ENCODE measurements at regions not wholly inside any gene's neighbourhood (a gene's known extent, or its start where the extent isn't known, plus 50 kb on each side); places are given as distances from the start of the nearest gene placed in this dataset.

GRCh38 chr18:56475250-56475649 is 163.1 kb downstream of the TXNL1 start:
- FAIRE-seq: no peak
- no peak for TF ChIP-seq SPI1 (IDR thresholded peaks at IDR 0.05; ENCODE audit: low read depth, low read length)
- no peak for TF ChIP-seq TAF1 (IDR thresholded peaks at IDR 0.05; ENCODE audit: low read depth, low read length)
- no peak for TF ChIP-seq POLR2AphosphoS5 (IDR thresholded peaks at IDR 0.05; ENCODE audit: low read depth, low read length)

GRCh38 chr18:56473400-56474024 is 164.9 kb downstream of the TXNL1 start:
- TF ChIP-seq POU2F2 (IDR thresholded peaks at IDR 0.05; ENCODE audit: low read depth, low read length): no peak
- no peak for TF ChIP-seq POLR2AphosphoS5 (IDR thresholded peaks at IDR 0.05; ENCODE audit: low read depth, low read length)
- TF ChIP-seq PAX5 (IDR thresholded peaks at IDR 0.05; ENCODE audit: insufficient read depth, low read length, severe bottlenecking): no peak
- TF ChIP-seq POLR2A (IDR thresholded peaks at IDR 0.05; ENCODE audit: low read depth, low read length): no peak
- no peak for TF ChIP-seq SPI1 (IDR thresholded peaks at IDR 0.05; ENCODE audit: low read depth, low read length)
- TF ChIP-seq TAF1 (IDR thresholded peaks at IDR 0.05; ENCODE audit: low read depth, low read length): no peak
- DNase-seq (ENCODE audit: insufficient read length, low spot score) (no peak), FAIRE-seq (no peak)

More at GRCh38 chr18:56475250-56475649, 163.1 kb downstream of the TXNL1 start:
- DNase-seq (ENCODE audit: insufficient read length, low spot score): no peak

- TF ChIP-seq SPI1 (IDR thresholded peaks at IDR 0.05; ENCODE audit: low read depth, low read length) (no peak), POU2F2 (IDR thresholded peaks at IDR 0.05; ENCODE audit: low read depth, low read length) (no peak), POLR2A (IDR thresholded peaks at IDR 0.05; ENCODE audit: low read depth, low read length) (no peak), POLR2AphosphoS5 (IDR thresholded peaks at IDR 0.05; ENCODE audit: low read depth, low read length) (no peak), PAX5 (IDR thresholded peaks at IDR 0.05; ENCODE audit: insufficient read depth, low read length, severe bottlenecking) (no peak), TAF1 (IDR thresholded peaks at IDR 0.05; ENCODE audit: low read depth, low read length) (no peak)
- DNase-seq (ENCODE audit: insufficient read length, low spot score) (no peak), FAIRE-seq (no peak)
These were observed 167.7 kb downstream of the TXNL1 start for GRCh38 chr18:56470406-56471351.

- FAIRE-seq (no peak), DNase-seq (ENCODE audit: insufficient read length, low spot score) (no peak)
- TF ChIP-seq TAF1 (IDR thresholded peaks at IDR 0.05; ENCODE audit: low read depth, low read length): no peak
- no peak for TF ChIP-seq PAX5 (IDR thresholded peaks at IDR 0.05; ENCODE audit: insufficient read depth, low read length, severe bottlenecking)
- no peak for TF ChIP-seq SPI1 (IDR thresholded peaks at IDR 0.05; ENCODE audit: low read depth, low read length)
- TF ChIP-seq POU2F2 (IDR thresholded peaks at IDR 0.05; ENCODE audit: low read depth, low read length): no peak
- TF ChIP-seq POLR2AphosphoS5 (IDR thresholded peaks at IDR 0.05; ENCODE audit: low read depth, low read length): no peak
- TF ChIP-seq POLR2A (IDR thresholded peaks at IDR 0.05; ENCODE audit: low read depth, low read length): no peak
These were observed 168.8 kb downstream of the TXNL1 start for GRCh38 chr18:56469582-56469981.

GRCh38 chr18:56468396-56468795 is 170.0 kb downstream of the TXNL1 start:
- TF ChIP-seq TAF1 (IDR thresholded peaks at IDR 0.05; ENCODE audit: low read depth, low read length) (no peak), PAX5 (IDR thresholded peaks at IDR 0.05; ENCODE audit: insufficient read depth, low read length, severe bottlenecking) (no peak), POLR2A (IDR thresholded peaks at IDR 0.05; ENCODE audit: low read depth, low read length) (no peak), POU2F2 (IDR thresholded peaks at IDR 0.05; ENCODE audit: low read depth, low read length) (no peak), SPI1 (IDR thresholded peaks at IDR 0.05; ENCODE audit: low read depth, low read length) (no peak)
- no peak for DNase-seq (ENCODE audit: insufficient read length, low spot score)
- no peak for FAIRE-seq

- DNase-seq (ENCODE audit: insufficient read length, low spot score) (no peak), FAIRE-seq (no peak)
These were observed 176.1 kb downstream of the TXNL1 start for GRCh38 chr18:56462276-56462675.

GRCh38 chr18:56461151-56461550 is 177.2 kb downstream of the TXNL1 start:
- FAIRE-seq (no peak), DNase-seq (ENCODE audit: insufficient read length, low spot score) (no peak)
- no peak for TF ChIP-seq PAX5 (IDR thresholded peaks at IDR 0.05; ENCODE audit: insufficient read depth, low read length, severe bottlenecking)
- no peak for TF ChIP-seq TAF1 (IDR thresholded peaks at IDR 0.05; ENCODE audit: low read depth, low read length)
- TF ChIP-seq POLR2A (IDR thresholded peaks at IDR 0.05; ENCODE audit: low read depth, low read length): no peak
- no peak for TF ChIP-seq POU2F2 (IDR thresholded peaks at IDR 0.05; ENCODE audit: low read depth, low read length)
- no peak for TF ChIP-seq POLR2AphosphoS5 (IDR thresholded peaks at IDR 0.05; ENCODE audit: low read depth, low read length)
- TF ChIP-seq SPI1 (IDR thresholded peaks at IDR 0.05; ENCODE audit: low read depth, low read length): no peak

More at GRCh38 chr18:56462276-56462675, 176.1 kb downstream of the TXNL1 start:
- TF ChIP-seq POLR2A (IDR thresholded peaks at IDR 0.05; ENCODE audit: low read depth, low read length): no peak
- TF ChIP-seq POLR2AphosphoS5 (IDR thresholded peaks at IDR 0.05; ENCODE audit: low read depth, low read length): no peak
- TF ChIP-seq POU2F2 (IDR thresholded peaks at IDR 0.05; ENCODE audit: low read depth, low read length): no peak
- TF ChIP-seq SPI1 (IDR thresholded peaks at IDR 0.05; ENCODE audit: low read depth, low read length): no peak
- no peak for TF ChIP-seq PAX5 (IDR thresholded peaks at IDR 0.05; ENCODE audit: insufficient read depth, low read length, severe bottlenecking)
- no peak for TF ChIP-seq TAF1 (IDR thresholded peaks at IDR 0.05; ENCODE audit: low read depth, low read length)

- TF ChIP-seq TAF1 (IDR thresholded peaks at IDR 0.05; ENCODE audit: low read depth, low read length): no peak
- TF ChIP-seq SPI1 (IDR thresholded peaks at IDR 0.05; ENCODE audit: low read depth, low read length): no peak
- no peak for TF ChIP-seq POLR2A (IDR thresholded peaks at IDR 0.05; ENCODE audit: low read depth, low read length)
- TF ChIP-seq POLR2AphosphoS5 (IDR thresholded peaks at IDR 0.05; ENCODE audit: low read depth, low read length): no peak
- TF ChIP-seq POU2F2 (IDR thresholded peaks at IDR 0.05; ENCODE audit: low read depth, low read length): no peak
- no peak for TF ChIP-seq PAX5 (IDR thresholded peaks at IDR 0.05; ENCODE audit: insufficient read depth, low read length, severe bottlenecking)
- no peak for FAIRE-seq
- DNase-seq (ENCODE audit: insufficient read length, low spot score): no peak
These were observed 177.8 kb downstream of the TXNL1 start for GRCh38 chr18:56460581-56460980.

Measured in GM12891 (cell line).